ENCODE measurements at regions not wholly inside any gene's neighbourhood (a gene's known extent, or its start where the extent isn't known, plus 50 kb on each side); places are given as distances from the start of the nearest gene placed in this dataset.

DNA sequence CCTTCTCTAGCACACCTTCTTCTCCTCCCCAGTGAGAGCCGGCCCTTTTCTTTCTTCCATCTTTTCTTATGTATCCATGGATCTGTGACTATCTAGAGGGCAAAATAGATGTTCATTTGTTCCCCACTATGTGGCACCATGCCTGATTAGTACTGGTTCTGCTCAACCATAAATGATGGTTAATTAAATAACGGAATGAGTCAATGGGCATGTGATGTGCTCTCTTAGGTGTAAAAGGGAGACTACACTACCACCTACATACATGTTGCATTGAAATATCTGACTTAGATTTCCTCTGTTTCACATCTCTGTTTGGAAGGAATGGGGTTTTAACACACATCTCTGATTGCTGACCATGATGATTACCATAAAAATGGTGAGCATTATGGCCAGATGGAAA lies 116.5 kb downstream of the BTG1 start:
- TF ChIP-seq CTCF (IDR thresholded peaks at IDR 0.05; ENCODE audit: insufficient read depth, low read length, poor library complexity, severe bottlenecking) (no peak), EZH2phosphoT487 (conservative IDR thresholded peaks at IDR 0.05; ENCODE audit: low read length) (no peak)

All from SU-DHL-6 (cell line).